ENCODE measurements at regions not wholly inside any gene's neighbourhood (a gene's known extent, or its start where the extent isn't known, plus 50 kb on each side); places are given as distances from the start of the nearest gene placed in this dataset.

DNA sequence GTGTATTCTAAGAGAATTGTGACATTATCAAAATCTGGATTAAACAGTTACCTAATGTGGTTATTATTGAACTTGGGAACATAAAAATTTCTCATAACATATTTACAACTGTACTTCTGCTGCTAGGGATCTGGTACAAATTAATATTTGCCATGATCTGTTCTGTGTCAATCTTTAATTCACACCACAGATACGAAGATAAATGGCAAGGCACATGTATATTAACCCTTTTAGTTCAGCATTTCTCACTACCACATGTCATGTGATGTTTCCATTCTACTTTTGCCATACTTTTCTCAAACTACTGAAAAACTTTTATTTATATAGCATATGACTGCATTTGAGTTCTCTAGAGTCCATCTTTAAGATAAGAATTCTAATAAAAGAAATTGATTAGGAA lies 295.3 kb upstream of the DDX18 start:
- DNase-seq = no peak

DNA sequence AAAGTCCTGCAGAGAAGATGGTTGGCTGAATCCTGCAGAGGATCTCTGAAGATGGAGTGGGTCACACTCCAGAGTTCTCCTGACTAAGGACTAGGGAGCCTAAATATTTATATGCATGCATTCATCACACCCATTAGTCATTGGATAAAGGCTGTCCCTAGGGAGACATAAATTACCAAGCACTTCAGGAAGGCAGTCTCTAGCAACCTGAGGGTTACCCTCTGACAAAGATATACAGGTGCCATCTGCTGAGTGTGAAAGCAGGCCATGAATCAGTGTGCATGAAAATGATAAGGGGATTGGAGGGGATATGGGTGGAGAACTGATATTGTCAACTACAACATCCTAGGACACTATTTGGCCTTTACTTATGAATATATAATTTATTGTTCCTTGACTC lies 294.8 kb upstream of the DDX18 start:
- no peak overlapping the region for H3K4me3 Mint-ChIP-seq
- no peaks in the 10 kb centered on the region for H3K27me3 Mint-ChIP-seq (ENCODE audit: low read depth)
- DNase-seq (no peak), ATAC-seq (no peak)
- peaks cover 3% of the 10 kb centered on the region for H3K9me3 Mint-ChIP-seq
- no peaks in the 10 kb centered on the region for H3K4me1 Mint-ChIP-seq (ENCODE audit: low read depth)
- no peaks in the 10 kb centered on the region for H3K36me3 Mint-ChIP-seq (ENCODE audit: insufficient read depth)

More for the DNA sequence above, 295.3 kb upstream of the DDX18 start:
- ATAC-seq = no peak
- Mint-ChIP-seq H3K27me3 (ENCODE audit: low read depth) (no peaks in the 10 kb centered on the region), H3K36me3 (ENCODE audit: insufficient read depth) (no peaks in the 10 kb centered on the region), H3K9me3 (peaks cover 4% of the 10 kb centered on the region), H3K4me1 (ENCODE audit: low read depth) (no peaks in the 10 kb centered on the region), H3K4me3 (no peak overlapping the region)

DNA sequence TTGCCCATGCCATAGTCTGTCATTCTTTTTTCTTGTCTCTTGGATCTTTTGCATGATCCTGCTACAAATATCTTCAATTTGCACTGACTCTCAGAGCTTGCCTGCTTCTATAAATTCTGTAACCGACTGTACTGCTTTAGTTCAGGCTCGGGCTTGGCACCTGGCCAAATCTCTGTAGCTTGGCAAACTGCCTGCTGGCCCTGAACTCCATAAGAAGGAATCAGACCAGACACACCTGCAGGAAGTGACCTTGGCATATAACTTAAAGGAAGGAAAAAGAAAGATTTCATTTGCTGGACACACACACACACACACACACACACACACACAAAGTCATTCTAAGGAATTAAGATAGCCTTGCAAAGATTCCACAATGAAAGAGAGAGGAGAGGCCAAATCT lies 291.2 kb upstream of the DDX18 start:
- DNase-seq (no peak), ATAC-seq (no peak)
- no peaks in the 10 kb centered on the region for H3K27me3 Mint-ChIP-seq (ENCODE audit: low read depth)
- no peaks in the 10 kb centered on the region for H3K36me3 Mint-ChIP-seq (ENCODE audit: insufficient read depth)
- no peaks in the 10 kb centered on the region for H3K4me1 Mint-ChIP-seq (ENCODE audit: low read depth)
- H3K4me3 Mint-ChIP-seq = no peak overlapping the region
- peaks cover 3% of the 10 kb centered on the region for H3K9me3 Mint-ChIP-seq

DNA sequence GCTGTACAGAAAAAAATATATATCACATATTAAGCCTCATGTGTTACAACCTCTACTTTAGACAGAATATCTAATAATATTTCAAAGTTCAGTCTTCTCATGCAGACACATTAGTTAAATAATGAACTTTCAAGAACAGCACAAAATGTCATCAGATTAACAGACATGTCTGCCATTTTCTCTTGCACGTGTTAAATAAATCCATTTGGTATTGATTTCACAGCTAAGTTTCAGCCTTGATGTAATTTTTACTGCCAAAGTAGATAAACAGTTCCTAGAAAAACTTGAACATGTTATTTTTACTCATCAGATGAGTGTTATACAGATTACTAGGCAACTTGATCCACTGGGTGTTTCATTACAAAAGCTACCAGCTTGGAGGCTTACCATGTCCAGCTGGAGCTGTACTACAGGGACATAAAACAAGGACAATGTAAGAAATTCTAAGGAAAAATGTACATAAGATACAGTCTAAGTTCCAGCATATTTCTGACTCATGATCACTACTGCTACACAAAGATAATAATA lies 290.7 kb upstream of the DDX18 start:
- peaks cover 3% of the 10 kb centered on the region for H3K9me3 Mint-ChIP-seq
- DNase-seq (no peak), ATAC-seq (no peak)
- H3K27me3 Mint-ChIP-seq (ENCODE audit: low read depth) = no peaks in the 10 kb centered on the region
- H3K4me3 Mint-ChIP-seq = no peak overlapping the region
- no peaks in the 10 kb centered on the region for H3K36me3 Mint-ChIP-seq (ENCODE audit: insufficient read depth)
- H3K4me1 Mint-ChIP-seq (ENCODE audit: low read depth) = no peaks in the 10 kb centered on the region

DNA sequence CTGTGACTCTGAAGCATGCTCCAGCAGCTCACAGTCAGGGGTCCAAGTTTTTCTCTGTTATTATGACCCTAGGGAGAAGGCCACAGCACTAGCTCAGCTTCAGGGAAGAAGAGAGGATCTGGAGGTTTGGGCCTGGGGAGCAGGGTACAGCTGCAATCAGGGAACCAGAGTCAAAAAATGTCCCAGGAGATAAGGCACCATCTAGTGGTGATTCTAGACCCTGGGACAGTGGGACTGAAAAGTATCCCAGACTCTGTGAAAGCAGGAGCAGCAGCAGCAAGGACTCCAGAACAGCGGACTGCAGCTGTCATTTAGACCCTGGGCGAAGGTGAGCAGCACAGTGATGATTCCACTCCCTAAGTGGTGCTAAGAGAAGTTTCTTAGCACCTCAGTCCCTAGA lies 278.4 kb upstream of the DDX18 start:
- no peaks in the 10 kb centered on the region for H3K27me3 Mint-ChIP-seq (ENCODE audit: low read depth)
- peaks cover 7% of the 10 kb centered on the region for H3K9me3 Mint-ChIP-seq
- no peaks in the 10 kb centered on the region for H3K36me3 Mint-ChIP-seq (ENCODE audit: insufficient read depth)
- H3K4me1 Mint-ChIP-seq (ENCODE audit: low read depth) = no peaks in the 10 kb centered on the region
- DNase-seq (no peak), ATAC-seq (no peak)
- H3K4me3 Mint-ChIP-seq = no peak overlapping the region

DNA sequence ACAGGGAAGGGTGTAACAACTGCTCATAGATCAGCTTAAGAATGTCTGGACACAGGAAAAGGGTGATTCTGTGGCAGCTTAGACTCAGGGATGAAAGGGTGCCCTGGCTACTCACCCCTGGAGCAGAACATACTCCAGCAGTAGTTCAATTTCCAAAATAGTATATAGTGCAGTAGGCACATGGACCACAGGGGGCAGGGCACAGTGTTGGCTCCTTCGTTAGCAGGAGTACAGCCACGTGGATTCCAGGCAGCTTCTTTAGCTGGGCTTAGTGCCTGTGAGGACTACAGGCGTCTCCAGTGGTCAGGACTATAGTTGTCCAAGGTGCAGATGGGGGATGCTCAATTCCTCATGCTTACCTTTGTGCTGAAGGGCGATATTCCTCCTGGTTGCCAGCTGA lies 277.5 kb upstream of the DDX18 start:
- Mint-ChIP-seq H3K4me1 (ENCODE audit: low read depth) (no peaks in the 10 kb centered on the region), H3K36me3 (ENCODE audit: insufficient read depth) (no peaks in the 10 kb centered on the region), H3K9me3 (peaks cover 7% of the 10 kb centered on the region), H3K27me3 (ENCODE audit: low read depth) (no peaks in the 10 kb centered on the region), H3K4me3 (no peak overlapping the region)
- ATAC-seq (no peak), DNase-seq (no peak)

DNA sequence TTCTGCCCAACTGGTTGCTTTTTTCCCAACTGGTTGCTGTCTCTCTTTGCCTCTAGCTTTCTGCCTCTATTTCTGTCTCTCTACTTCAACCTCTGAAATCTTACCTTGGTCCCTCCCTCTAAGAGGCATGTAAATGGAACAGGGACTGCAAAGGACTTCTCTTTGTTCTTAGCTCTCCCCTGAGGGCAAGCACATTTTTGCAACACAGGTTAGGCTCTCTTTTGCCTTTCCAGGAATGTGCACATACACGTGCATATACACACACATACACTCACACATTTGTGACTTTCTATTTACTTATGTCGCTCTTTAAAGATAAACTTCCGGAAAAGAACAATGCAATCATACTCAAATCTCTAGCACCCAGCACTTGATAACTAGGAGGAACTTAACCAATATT lies 262.6 kb upstream of the DDX18 start:
- H3K4me3 Mint-ChIP-seq = no peak overlapping the region
- no peaks in the 10 kb centered on the region for H3K4me1 Mint-ChIP-seq (ENCODE audit: low read depth)
- peaks cover 3% of the 10 kb centered on the region for H3K9me3 Mint-ChIP-seq
- H3K36me3 Mint-ChIP-seq (ENCODE audit: insufficient read depth) = no peaks in the 10 kb centered on the region
- ATAC-seq (no peak), DNase-seq (no peak)
- no peaks in the 10 kb centered on the region for H3K27me3 Mint-ChIP-seq (ENCODE audit: low read depth)

DNA sequence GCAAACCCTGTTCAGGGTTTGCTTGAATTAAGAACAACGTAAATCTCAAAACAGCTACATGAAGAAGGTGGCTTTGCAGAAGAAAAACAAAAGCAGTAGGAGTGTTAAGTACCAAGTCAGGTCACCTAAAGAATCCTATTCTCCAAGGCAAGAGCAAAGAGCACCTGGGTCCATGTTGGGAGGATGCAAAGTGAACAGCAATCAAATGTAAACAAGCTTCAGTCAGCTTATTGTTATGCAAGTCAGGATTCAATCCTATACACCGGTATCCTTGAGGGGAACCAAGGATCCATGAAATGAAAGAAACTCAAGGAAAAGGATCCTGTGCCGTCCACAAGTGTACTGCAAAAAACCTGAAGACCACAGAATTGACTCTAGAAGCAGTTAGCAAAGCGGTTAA lies 261.0 kb upstream of the DDX18 start:
- peaks cover 8% of the 10 kb centered on the region for H3K9me3 Mint-ChIP-seq
- no peaks in the 10 kb centered on the region for H3K27me3 Mint-ChIP-seq (ENCODE audit: low read depth)
- DNase-seq (no peak), ATAC-seq (no peak)
- H3K4me3 Mint-ChIP-seq = no peak overlapping the region
- no peaks in the 10 kb centered on the region for H3K4me1 Mint-ChIP-seq (ENCODE audit: low read depth)
- H3K36me3 Mint-ChIP-seq (ENCODE audit: insufficient read depth) = no peaks in the 10 kb centered on the region

DNA sequence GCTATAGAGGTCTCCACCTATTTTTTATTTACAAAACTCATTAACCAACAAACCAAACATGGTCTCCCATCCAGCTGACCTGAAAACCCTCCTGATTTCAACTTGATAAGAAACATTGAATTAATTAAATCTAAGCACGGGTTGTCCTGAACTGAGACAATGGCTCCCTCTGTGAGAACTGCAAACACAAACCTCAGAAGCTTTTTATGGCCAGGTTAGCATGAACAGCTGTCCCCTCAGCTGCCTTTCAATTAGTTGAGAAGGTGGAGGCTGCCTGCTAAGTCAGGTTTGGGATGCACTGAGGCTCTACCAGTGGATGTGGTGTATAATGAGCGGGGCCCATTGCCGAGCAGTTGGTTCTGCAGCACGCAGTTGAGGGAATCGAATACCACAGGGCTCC lies 258.5 kb upstream of the DDX18 start:
- H3K4me3 Mint-ChIP-seq = no peak overlapping the region
- DNase-seq = no peak

DNA sequence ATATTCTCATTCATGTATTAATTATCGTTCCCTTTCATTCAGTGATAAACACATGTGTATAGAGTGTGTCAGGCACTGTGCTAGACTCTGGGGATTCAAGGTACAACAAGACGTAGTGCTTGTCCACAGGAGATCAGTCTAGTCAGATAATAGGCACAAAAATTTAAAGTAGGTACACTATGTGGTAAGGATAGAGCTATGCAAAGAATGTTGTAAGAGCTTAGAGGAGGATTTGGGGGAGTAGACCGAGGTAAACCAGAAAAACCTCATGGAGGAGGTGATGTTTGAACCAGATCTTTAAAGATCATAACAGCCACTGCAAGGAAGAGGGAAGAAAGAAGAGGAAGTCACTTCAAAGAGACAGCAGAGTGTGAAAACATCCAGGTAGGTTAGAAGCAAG lies 256.9 kb upstream of the DDX18 start:
- ATAC-seq (no peak), DNase-seq (no peak)
- H3K27me3 Mint-ChIP-seq (ENCODE audit: low read depth) = no peaks in the 10 kb centered on the region
- H3K36me3 Mint-ChIP-seq (ENCODE audit: insufficient read depth) = no peaks in the 10 kb centered on the region
- H3K4me3 Mint-ChIP-seq = no peak overlapping the region
- H3K4me1 Mint-ChIP-seq (ENCODE audit: low read depth) = no peaks in the 10 kb centered on the region
- peaks cover 5% of the 10 kb centered on the region for H3K9me3 Mint-ChIP-seq

More for the DNA sequence above, 258.5 kb upstream of the DDX18 start:
- no peaks in the 10 kb centered on the region for H3K36me3 Mint-ChIP-seq (ENCODE audit: insufficient read depth)
- ATAC-seq = no peak
- H3K27me3 Mint-ChIP-seq (ENCODE audit: low read depth) = no peaks in the 10 kb centered on the region
- no peaks in the 10 kb centered on the region for H3K4me1 Mint-ChIP-seq (ENCODE audit: low read depth)
- H3K9me3 Mint-ChIP-seq = peaks cover 5% of the 10 kb centered on the region

DNA sequence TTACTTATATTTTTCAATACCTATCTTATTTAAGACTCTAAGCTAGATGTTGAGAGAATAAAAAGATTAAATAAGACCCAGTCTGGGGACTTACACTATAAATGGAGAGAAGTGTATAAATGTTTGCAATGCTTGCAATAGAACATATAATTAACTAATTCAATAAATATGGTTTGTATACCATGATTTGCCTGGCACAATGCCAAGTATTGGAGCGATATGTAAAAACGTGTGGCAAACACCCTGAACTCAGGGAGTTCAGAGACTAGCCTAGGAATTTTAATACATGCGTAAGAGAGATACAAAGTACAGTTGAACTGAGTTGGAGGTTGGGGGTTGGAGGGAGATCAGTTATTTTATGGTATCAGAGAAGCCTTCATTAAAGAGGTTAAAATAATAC lies 251.8 kb upstream of the DDX18 start:
- DNase-seq (no peak), ATAC-seq (no peak)
- peaks cover 15% of the 10 kb centered on the region for H3K9me3 Mint-ChIP-seq
- H3K36me3 Mint-ChIP-seq (ENCODE audit: insufficient read depth) = no peaks in the 10 kb centered on the region
- H3K4me3 Mint-ChIP-seq = no peak overlapping the region
- no peaks in the 10 kb centered on the region for H3K27me3 Mint-ChIP-seq (ENCODE audit: low read depth)
- no peaks in the 10 kb centered on the region for H3K4me1 Mint-ChIP-seq (ENCODE audit: low read depth)

DNA sequence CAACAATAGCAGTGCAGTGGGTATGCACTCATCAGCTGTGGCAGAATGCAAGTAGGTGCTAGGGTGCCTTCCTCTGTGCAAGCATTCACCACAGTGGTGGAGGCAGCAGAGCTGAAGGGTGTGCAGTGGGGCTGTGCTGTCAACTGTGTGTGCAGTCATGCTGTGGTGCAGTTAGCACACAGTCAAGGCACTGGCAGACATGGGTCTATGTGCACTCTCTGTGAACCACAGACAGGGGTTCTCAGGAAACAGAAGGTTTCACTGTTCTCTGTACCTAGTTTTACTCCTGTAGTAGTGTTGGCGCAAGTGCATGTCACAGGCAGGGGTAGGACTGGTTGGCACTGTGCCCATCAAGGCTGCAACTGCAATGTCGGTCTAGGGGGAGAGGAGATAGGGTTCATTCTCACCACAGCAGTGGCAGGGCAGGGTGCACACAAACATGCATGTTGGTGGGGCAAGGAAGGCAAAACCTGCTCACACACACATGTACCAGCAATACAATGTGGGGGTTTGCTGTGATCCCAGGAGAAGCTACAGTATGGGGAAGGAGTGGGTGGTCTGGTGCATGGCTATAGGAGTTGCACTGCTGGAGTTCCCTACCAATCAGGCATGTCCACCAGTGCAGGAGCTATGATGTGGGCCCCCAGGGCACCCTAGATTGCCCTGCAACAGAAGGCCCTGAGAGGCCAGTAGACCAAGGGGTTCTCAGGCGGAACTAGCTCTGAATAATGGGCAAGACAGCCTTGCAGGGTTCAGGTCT lies 242.7 kb upstream of the DDX18 start:
- Mint-ChIP-seq H3K4me3 (no peak overlapping the region), H3K4me1 (ENCODE audit: low read depth) (no peaks in the 10 kb centered on the region), H3K27me3 (ENCODE audit: low read depth) (no peaks in the 10 kb centered on the region), H3K36me3 (ENCODE audit: insufficient read depth) (no peaks in the 10 kb centered on the region), H3K9me3 (peaks cover 22% of the 10 kb centered on the region)
- DNase-seq (no peak), ATAC-seq (no peak)

DNA sequence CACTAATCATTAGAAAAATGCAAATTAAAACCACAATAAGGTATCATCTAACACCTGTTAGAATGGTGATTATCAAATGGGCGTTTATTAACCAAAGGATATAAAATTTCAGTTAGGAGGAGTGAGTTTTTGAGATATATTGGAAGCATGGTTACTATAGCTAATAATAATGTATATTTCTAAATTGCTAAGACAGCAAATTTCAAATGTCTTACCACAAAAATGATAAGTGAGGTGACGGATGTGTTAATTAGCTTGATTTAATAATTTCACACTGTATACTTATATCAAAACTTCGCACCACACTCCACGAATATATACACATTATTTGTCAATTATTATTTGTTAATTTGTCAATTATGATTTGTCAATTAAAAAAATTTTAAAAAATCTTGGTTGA lies 227.2 kb upstream of the DDX18 start:
- no peaks in the 10 kb centered on the region for H3K4me1 Mint-ChIP-seq (ENCODE audit: low read depth)
- H3K4me3 Mint-ChIP-seq = no peak overlapping the region
- H3K9me3 Mint-ChIP-seq = peaks cover 11% of the 10 kb centered on the region
- no peaks in the 10 kb centered on the region for H3K27me3 Mint-ChIP-seq (ENCODE audit: low read depth)
- no peak for DNase-seq
- no peak for ATAC-seq
- no peaks in the 10 kb centered on the region for H3K36me3 Mint-ChIP-seq (ENCODE audit: insufficient read depth)

DNA sequence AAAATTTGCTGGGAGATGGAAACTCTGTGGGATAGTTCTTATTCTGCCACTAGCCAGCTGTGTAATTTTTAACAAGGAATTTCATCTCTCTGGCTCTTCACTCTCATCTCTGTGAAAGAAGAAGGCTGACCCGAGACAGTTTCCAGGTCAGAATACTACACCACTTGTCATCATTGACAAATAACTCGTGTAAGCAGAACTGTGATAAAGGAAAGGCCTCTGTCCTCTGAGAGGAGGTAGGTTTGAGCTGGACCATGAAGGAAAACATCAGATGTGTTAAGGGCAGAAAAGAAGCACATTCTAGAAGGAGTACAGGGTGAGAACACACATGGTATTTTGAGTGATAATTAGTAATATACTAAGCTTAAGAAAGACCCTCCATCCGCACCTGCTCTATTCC lies 211.4 kb upstream of the DDX18 start:
- H3K4me3 Mint-ChIP-seq = no peak overlapping the region
- DNase-seq (no peak), ATAC-seq (no peak)
- no peaks in the 10 kb centered on the region for H3K4me1 Mint-ChIP-seq (ENCODE audit: low read depth)
- H3K9me3 Mint-ChIP-seq = peaks cover 13% of the 10 kb centered on the region
- H3K36me3 Mint-ChIP-seq (ENCODE audit: insufficient read depth) = no peaks in the 10 kb centered on the region
- H3K27me3 Mint-ChIP-seq (ENCODE audit: low read depth) = peaks cover 2% of the 10 kb centered on the region

DNA sequence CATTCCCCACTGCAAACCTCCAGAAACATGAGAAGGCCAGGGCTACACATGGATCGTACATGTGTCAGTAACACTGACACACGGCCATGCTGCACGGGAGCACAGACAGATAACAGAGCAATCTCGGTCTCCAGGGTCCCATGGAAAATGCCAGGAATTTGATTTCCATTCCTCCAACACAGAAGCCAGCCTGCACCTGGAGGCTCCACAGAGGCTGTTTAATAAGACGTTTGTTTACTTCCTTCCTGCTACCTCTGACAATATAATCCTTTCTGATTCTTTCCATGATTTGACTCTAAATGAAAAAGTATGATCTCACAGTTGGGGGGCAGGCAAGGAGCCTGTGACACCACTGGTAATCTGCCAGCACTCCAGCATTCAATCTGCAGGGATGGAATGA lies 210.9 kb upstream of the DDX18 start:
- DNase-seq (no peak), ATAC-seq (no peak)
- no peak overlapping the region for H3K4me3 Mint-ChIP-seq
- H3K4me1 Mint-ChIP-seq (ENCODE audit: low read depth) = no peaks in the 10 kb centered on the region
- no peaks in the 10 kb centered on the region for H3K36me3 Mint-ChIP-seq (ENCODE audit: insufficient read depth)
- H3K9me3 Mint-ChIP-seq = peaks cover 8% of the 10 kb centered on the region
- H3K27me3 Mint-ChIP-seq (ENCODE audit: low read depth) = peaks cover 2% of the 10 kb centered on the region

Measured in activated T-cell treated with anti-CD3 and anti-CD28 coated beads, Interleukin-2, amount 50 U/mL, for 4 hours (primary cell).